NCI-H82 treated with DMSO at 0.1 percent for 48 hours (cell line): ENCODE measurements at regions not wholly inside any gene's neighbourhood (a gene's known extent, or its start where the extent isn't known, plus 50 kb on each side); places are given as distances from the start of the nearest gene placed in this dataset.
"Not testable (repeated sequence)": the region's sequence is repeated elsewhere in the genome, so short reads cannot be mapped to it uniquely, and the experiment has no call there.

Experiments
- DNase-seq: peaks from one replicate; lab custom pipeline; 2025; ENCODE audit not compliant: unreplicated experiment; lab: John Stamatoyannopoulos, UW

DNA sequence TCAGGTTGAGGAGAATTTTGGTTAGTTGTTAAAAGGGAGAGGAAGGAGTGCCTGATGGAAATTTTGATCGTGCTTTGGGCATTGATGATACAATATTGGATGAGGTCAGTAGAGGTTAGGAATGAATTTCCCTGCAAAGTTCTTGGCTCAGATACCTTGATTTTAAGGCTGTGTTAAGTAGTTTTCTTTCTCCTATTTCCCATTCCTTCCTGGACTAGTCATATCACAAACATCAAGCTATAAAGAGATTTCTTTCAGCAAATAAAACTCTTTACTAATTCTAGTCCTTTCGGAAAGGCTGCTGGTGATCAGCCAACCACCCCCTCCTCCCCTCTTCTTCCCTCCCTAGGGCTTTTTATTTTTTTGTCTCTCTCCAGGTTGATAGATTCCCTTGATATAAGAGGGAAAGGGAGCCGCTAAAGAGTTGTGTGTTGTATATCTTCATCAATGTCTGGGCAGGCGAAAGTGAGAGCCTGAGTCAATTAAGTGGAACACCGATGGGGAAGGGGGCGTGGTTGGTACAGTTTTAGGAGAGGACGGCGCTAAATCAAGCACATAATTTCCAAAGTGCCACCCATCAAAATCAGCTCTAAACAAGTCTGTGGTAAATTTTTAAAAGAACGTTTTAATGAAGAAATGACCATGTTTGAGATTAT lies 100.1 kb upstream of the PLXNA2 start:
- no peak for DNase-seq

DNA sequence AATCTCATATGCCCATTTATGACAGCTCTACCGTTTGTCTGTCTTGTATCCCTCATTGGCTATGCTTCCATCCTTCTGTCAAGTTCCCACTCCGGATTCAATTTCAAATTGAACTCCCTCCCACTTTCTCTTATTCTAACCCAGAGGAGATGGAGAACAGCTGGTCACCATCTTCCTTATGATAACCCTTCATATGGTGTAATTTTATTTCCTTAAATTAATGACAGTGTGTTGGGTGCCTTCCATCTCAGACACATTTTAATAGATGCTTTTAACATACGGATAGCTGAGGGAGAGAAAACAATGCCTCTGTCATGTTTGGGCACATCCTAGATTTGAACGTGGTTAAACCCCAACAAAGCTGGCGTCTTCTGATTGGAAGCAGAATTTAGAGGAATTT lies 103.0 kb upstream of the PLXNA2 start:
- DNase-seq, result no peak

DNA sequence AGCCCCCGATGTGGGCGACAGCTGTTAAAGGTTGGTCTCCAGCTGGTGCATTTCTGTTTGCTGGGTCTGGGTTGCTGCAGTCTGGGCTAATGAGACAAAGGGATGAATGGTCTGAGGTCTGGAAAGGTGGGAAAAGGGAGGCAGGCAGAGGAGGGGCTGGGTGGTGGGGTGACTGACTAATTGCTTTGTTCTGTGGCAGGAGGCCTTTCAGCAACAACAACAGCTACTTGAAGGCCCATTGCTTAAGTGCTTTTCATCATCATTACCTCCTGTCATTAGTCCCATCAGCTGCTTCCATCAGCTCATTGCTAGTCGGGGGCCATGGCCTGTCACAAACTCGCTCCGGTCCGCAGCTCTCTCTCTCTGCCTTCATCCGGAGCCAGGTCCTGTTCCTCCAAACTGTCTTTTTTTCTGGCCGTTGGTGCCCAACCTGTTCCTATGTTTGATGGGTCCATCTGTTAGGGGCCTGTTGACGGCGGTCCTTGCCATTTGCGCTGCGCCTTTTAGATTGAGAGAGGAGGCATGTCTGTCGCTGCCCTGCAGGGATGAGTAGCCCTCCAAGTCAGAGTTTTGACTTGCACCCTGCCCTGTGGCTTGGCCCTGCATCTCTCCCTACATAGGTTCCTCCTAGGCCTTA lies 105.6 kb upstream of the PLXNA2 start:
- DNase-seq, result peak; percentile 18

DNA sequence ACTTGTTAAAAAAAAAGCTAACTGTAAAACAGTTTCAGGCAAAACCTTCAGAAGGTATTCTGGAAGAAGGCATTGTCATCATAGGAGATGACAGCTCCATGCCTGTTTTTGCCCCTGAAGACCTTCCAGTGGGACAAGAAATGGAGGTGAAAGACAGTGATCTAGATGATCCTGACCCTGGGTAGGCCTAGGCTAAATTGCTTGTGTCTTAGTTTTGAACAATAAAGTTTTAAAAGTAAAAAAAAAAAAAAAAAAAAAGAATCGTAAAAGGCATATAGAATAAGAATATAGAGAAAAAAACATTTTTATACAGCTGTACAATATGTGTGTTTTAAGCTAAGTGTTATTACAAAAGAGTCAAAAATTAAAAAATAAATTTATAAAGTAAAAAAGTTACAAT lies 106.6 kb upstream of the PLXNA2 start:
- DNase-seq, result no peak

DNA sequence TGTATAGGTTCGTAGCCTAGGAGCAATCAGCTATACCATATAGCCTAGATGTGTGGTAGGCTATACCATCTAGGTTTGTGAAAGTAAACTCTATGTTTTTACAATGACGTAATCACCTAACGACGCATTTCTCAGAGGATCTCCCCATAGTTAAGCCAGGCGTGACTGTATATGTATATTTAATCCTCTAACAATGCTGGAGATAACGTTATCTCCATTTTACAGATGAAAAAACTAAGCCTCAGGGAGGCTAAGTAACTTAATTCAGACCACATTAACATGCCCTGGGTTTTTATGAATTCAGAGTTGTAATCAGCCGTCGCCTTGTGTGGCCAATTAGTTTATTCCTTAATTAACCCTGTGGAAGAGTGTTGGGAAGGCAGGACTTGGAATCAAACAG lies 107.7 kb upstream of the PLXNA2 start:
- DNase-seq, result no peak

DNA sequence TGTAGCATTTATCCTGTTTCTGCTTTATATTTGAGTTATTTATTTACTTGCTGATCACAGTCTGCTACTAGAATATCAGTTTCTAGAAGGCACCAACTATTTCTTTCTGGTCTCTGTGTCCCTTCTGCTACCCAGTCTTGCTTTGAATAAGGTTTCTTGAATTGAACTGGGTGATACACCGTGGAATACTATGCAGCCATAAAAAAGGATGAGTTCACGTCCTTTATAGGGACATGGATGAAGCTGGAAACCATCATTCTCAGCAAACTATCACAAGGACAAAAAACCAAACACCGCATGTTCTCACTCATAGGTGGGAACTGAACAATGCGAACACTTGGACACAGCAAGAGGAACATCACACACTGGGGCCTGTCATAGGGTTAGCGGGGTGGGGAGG lies 109.6 kb upstream of the PLXNA2 start:
- DNase-seq, result not testable (repeated sequence)

DNA sequence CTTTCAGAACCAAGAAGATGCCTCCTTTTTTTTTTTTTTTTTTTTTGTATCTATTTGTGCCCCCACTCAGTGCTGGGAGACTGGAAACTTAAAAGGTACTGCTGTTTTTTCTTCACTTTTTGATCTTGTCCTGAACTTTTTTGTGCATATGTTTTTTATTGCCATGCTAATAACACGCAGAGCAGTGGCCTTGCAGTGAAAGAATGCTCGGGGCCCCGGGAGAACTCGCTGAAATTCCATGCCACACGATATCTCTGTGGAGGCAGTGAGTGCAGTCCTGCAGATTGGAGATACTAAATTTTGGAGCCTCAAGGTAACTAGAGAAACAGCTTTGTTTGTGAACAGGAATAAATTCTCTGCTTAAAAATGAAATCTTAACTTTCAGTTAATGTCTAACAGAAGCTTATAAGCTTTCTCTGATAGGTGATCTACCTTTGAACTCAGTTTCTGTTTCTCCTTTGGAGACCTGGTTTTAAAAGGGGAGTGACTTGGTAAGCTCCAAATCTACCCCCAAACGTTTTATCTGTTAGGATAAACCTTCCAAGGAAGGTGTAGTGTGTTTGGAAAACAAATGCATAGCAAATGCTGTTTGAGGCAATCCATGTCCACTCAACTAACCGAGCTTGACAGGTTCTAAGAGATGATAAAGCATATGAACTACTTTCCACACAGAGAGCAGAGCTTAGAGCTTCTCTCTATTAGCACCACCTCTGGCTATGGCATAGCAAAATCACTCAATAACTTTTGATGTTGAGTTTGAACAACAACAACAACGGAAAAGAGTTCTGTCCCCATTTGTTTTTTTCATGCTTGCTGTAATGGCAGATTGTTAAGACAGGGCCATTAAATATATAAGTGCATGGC lies 113.7 kb upstream of the PLXNA2 start:
- DNase-seq, result no peak

DNA sequence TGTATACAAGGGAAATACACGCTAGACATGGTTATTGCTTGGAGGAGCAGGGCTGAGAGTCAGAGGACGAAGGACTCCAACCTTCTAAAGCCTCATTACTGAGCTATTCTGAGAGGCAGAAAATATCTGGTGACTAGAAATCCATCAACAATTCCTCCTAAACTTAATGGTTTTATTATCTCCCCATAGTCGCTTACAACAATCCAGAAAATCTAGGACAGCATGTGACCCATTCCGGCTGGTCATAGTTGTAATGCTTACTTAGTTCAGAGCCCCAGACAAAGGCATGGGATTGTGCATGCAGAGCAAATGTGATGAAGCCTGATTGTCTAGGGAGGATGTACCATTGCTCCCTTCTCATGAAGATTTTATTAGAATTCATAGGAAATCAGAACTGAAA lies 114.5 kb upstream of the PLXNA2 start:
- DNase-seq, result no peak

DNA sequence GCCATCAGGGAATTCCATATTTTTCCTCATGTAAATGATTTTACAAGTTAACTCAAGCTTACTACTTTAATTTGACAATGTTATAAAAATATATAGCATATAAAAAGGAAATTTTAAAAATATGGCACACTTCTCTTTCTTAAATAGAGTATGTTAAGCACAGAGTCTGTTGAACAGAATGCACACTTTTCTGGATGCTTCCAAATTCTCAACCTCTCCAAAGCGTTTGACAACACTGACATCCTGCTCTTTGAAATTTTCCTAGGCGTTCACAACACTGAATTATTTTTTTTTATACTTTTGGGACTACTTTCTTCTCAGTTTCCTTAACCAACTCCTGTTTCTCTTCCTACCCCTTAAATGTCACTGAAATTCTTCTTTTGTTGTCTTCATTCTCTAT lies 117.8 kb upstream of the PLXNA2 start:
- no peak for DNase-seq

DNA sequence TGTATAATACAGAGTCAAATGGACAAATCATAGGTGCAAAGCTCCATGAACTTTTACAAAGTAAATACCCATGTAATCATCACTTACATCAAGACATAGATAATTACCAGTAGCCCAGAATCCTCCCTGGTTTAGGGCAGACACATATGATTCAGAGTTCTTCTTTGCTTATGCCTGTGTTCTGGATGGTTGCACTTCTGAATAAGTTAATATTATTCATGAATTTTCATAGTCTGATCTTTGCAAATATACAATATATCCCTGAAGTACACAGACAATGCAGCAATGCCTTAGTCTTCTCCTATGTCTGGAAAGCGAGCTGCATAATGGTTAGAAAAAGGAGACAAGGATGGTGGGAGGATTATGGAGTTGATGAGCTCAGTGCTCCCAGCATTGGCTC lies 122.4 kb upstream of the PLXNA2 start:
- DNase-seq, result no peak

DNA sequence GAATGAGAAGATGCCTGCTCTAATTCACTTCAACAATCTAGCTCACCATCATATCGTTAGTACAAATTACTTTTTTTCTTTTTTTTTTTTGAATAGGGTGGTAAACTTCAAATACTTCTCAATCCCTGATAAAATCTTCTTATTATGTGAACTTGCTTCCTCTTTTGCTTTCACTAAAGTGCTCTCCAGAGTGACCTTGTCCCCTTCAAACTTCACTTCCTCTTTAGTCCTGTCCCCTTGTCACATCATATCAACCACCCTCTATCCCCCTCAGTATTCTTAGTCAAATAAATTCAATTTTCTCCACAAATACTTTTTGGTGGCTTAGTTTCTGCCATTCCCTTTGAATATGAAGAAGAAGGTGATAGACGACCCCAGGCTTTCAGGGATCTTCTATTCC lies 124.9 kb upstream of the PLXNA2 start:
- no peak for DNase-seq

DNA sequence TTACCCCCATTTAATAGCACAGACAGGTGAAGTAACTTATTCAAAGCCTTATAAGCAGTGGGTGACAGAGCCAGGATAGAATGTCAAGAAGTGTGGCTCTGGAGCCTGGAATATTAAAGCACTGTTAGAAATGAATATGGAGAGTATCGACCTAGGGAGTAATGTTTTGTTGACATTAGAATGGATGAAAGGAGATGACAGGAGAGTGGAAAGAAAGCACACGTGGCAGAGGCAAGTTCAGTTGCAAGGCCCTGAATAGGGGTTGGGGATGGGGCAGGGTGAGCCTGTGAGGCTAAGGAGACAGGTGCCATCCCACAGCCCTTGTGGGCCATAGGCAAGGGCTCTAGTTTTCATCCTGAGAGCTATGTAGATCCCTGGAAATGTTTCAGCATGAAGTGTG lies 125.5 kb upstream of the PLXNA2 start:
- no peak for DNase-seq

DNA sequence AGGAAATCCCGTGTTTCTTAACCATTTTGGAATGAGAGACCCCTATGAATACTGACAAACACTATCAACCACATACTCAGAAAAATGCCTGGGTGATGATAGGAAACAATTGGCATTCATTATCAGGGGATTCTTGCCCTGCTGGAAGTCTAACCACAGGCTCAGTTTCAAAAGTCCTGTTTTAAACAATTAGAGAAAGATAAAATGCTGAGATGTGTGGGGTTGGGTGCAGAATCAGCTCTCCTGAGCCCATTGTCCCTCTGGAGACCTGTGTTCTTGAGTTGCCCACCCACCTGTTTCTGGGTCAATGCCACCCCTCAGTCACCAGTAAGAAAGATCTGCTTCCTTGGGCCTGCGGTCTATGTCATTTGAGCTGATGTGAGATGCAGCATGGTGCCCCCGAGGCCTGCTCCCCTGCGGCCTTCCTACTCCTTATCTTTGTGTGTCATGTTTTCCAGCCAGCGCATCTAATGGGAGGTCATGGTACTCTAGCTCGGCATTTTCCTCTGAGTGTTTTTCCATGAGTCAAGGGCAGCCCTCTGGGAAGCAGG lies 130.3 kb upstream of the PLXNA2 start:
- no peak for DNase-seq

DNA sequence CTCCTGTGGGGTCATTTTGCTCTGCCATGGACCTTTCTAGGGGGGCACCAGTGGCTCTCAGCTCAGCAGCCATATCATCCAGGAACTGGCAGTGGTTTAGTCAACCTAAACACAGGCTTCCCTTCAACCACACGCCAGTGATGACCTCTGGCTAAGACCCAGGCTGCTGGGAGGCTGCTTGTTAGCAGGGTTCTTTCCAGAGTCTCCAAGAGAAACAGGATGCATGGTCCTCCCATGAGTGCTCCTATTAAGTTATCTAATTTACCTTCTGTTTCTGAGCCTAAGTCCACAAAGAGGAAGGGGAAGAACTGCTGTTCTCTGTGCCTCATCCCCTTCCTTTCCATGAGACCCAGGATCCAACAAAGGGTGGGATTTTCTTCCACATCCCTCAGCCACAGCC lies 137.3 kb upstream of the PLXNA2 start:
- DNase-seq, result no peak

DNA sequence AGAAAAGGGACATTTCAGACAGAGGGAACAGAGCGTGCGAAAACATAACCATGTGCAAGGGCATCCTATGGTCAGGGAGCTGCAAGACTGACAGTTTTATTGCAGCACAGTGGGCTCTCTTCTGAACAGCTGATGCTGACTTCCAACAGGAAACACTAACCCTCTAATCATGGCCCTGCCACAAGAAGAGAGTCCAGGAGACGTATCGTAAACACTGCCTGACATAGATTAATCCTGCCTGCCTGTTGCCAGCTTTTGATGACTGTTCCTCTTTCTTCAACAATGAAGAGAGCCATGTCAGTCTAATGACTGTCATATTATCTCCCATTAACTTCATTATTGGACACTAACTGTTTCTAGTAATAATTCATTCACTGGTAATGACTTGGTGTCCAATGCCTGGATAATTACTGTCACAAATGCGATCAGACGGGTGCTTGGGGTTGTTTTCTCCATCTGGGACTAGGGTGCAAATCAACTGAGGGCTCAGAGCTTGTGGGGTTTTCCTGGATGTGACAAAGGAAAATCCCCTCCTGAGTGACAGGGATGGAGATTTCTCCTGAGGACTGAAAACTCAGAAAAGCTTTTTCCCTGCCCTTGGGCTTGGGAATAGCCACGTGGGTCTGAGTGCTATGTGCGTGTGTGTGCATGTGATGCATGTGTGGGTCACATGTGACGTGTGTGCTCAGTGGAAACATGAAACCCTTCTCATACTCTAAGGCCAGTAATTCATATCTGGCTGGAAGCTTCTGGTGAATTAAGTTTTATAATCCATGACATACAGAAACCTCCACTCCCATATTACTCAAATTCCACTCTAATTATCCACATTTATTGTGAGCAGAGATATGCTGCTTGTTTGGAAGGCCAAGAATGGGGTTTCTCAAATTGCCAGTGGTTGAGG lies 144.0 kb upstream of the PLXNA2 start:
- DNase-seq, result peak; percentile 20

DNA sequence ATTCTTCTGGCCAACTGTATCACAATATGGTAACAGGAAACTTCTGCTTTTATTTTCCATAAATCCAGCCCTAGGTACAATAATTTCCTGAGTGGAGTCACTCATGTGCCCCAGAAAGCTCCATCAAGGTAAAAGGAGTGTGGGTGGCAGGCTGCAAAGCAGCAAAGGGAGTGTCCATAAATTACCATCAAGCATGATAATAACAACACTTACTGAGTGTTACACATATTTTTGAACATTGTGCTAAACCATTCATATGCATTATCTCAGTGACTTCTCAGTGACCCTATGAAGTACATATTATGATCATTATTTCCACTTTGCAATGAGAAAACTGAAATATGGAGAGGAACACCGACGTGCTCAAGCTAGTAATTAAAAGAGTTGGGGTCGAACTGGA lies 149.2 kb upstream of the PLXNA2 start:
- no peak for DNase-seq

DNA sequence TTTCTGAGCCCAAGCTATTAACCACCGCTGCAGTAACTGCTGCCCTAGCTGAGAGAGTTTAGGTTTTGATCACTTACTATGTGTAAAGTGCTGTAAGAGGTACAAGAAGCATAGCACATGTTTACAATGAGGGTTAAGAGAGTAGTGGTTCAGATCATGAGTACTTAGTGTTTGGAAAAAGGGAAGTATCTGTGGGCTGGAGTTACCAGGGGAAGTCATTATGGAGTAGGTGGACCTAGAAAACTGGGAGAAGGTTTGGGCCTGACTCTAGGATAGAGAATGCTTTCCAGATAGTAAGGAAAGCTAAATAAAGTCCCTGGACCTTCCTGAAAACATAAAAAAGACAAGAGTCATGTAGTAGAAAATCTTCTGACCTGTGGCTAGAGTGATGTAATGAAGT lies 149.6 kb upstream of the PLXNA2 start:
- DNase-seq, result no peak

DNA sequence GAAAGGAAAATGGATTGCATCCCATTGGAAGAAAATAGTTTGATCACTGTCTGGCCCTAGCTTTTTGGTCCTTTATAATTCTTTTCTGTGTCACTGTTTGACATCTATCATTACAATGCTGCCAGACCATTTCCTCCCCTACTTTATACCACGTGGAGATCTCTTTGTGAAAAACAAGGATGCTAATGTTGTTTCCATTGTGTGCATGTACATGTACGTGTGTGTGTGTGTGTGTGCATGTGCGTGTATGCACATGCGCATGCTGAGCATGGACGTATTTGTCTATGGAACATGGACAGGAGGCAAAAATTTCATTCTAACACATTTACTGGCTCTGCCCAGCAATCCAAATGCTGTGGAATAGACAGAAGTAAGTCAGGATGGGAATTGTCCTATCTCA lies 153.1 kb upstream of the PLXNA2 start:
- DNase-seq, result no peak

DNA sequence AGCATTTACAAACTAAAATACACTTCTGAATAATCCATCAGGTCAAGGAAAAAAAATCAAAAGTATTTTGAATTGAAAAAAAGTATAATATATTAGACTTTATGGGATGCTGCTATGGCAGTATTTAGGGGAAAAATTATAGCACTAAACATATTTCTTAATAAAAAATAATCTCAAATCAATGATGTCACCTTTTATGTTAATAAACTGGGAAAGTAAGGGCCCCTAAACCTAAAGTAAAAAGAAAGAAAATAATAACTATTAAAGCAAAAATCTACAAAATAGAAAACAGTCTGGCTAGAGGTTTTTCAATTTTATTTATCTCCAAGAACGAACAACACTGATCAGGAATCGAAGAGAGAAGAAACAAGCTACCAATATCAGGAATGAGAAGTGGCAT lies 160.8 kb upstream of the PLXNA2 start:
- DNase-seq, result no peak

DNA sequence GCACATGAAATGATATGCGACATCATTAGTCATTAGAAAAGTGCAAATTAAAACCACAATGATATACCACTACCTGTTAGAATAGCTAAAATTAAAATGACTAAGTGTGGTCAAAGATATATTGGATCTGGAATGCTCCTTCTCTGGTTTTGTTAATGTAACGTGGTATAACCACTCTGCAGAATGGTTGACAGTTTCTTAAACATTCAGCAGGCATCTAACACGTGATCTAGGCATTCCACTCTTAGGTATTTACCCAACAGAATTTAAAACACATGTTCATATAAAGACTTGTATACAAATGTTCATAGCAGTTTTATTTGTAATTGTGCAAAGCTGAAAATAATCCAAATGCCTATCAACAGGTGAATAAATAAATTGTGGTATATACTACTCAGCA lies 165.0 kb upstream of the PLXNA2 start:
- DNase-seq, result no peak

DNA sequence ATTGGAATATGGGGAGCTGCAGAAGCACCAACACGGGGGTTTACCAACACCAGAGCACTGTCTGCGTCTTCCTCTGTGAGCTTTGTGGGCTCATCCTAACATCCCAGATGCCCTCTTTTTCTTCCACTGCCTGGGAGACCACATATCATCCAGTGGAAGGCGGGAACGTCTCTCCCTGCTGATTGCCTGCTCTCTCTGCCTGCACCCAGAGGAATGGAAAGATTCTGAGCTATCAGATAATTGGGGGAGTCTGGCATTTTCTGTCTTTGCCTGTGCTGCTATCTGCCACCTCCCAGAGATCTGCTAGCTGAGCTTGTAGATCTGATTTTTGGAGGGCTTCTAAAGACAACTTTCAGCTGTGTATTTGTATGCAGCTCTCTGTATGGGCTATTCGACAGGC lies 166.2 kb upstream of the PLXNA2 start:
- DNase-seq, result no peak
